ENCODE measurements at regions not wholly inside any gene's neighbourhood (a gene's known extent, or its start where the extent isn't known, plus 50 kb on each side); places are given as distances from the start of the nearest gene placed in this dataset.

- DNase-seq (ENCODE audit: low spot score), result no peak
Observed at GRCh38 chr12:13383379-13383778, 186.9 kb downstream of the EMP1 start.

GRCh38 chr12:13380297-13380696 lies 183.8 kb downstream of the EMP1 start:
- DNase-seq (ENCODE audit: low spot score), result no peak

- no peak for DNase-seq (ENCODE audit: low spot score)
Observed at GRCh38 chr12:13379531-13380188, 183.1 kb downstream of the EMP1 start.

GRCh38 chr12:13377698-13378097 lies 181.2 kb downstream of the EMP1 start:
- no peak for DNase-seq (ENCODE audit: low spot score)

- no peak for DNase-seq (ENCODE audit: low spot score)
Observed at GRCh38 chr12:13376610-13377373, 180.3 kb downstream of the EMP1 start.

- DNase-seq (ENCODE audit: low spot score), result no peak
Observed at GRCh38 chr12:13375583-13376345, 179.2 kb downstream of the EMP1 start.

- DNase-seq (ENCODE audit: low spot score), result no peak
Observed at GRCh38 chr12:13374793-13375192, 178.3 kb downstream of the EMP1 start.

GRCh38 chr12:13373803-13374202 lies 177.3 kb downstream of the EMP1 start:
- no peak for DNase-seq (ENCODE audit: low spot score)

- no peak for DNase-seq (ENCODE audit: low spot score)
Observed at GRCh38 chr12:13373131-13373530, 176.6 kb downstream of the EMP1 start.

GRCh38 chr12:13372386-13372785 lies 175.9 kb downstream of the EMP1 start:
- DNase-seq (ENCODE audit: low spot score), result no peak

GRCh38 chr12:13371797-13372196 lies 175.3 kb downstream of the EMP1 start:
- no peak for DNase-seq (ENCODE audit: low spot score)

GRCh38 chr12:13371367-13371766 lies 174.8 kb downstream of the EMP1 start:
- DNase-seq (ENCODE audit: low spot score), result no peak

- DNase-seq (ENCODE audit: low spot score), result no peak
Observed at GRCh38 chr12:13369474-13370056, 173.0 kb downstream of the EMP1 start.

- no peak for DNase-seq (ENCODE audit: low spot score)
Observed at GRCh38 chr12:13368971-13369370, 172.4 kb downstream of the EMP1 start.

- no peak for DNase-seq (ENCODE audit: low spot score)
Observed at GRCh38 chr12:13368431-13368830, 171.9 kb downstream of the EMP1 start.

- DNase-seq (ENCODE audit: low spot score), result no peak
Observed at GRCh38 chr12:13367973-13368372, 171.4 kb downstream of the EMP1 start.

- no peak for DNase-seq (ENCODE audit: low spot score)
Observed at GRCh38 chr12:13365748-13366366, 169.3 kb downstream of the EMP1 start.

- DNase-seq (ENCODE audit: low spot score), result peak; percentile 37
Observed at GRCh38 chr12:13362260-13362841, 165.8 kb downstream of the EMP1 start.

GRCh38 chr12:13359636-13360035 lies 163.1 kb downstream of the EMP1 start:
- no peak for DNase-seq (ENCODE audit: low spot score)

- DNase-seq (ENCODE audit: low spot score), result no peak
Observed at GRCh38 chr12:13358391-13358905, 161.9 kb downstream of the EMP1 start.

- no peak for DNase-seq (ENCODE audit: low spot score)
Observed at GRCh38 chr12:13350946-13351345, 154.4 kb downstream of the EMP1 start.

- DNase-seq (ENCODE audit: low spot score), result no peak
Observed at GRCh38 chr12:13350381-13350780, 153.9 kb downstream of the EMP1 start.

Data from kidney capillary endothelial cell (primary cell).